ENCODE measurements at regions not wholly inside any gene's neighbourhood (a gene's known extent, or its start where the extent isn't known, plus 50 kb on each side); places are given as distances from the start of the nearest gene placed in this dataset.

DNA sequence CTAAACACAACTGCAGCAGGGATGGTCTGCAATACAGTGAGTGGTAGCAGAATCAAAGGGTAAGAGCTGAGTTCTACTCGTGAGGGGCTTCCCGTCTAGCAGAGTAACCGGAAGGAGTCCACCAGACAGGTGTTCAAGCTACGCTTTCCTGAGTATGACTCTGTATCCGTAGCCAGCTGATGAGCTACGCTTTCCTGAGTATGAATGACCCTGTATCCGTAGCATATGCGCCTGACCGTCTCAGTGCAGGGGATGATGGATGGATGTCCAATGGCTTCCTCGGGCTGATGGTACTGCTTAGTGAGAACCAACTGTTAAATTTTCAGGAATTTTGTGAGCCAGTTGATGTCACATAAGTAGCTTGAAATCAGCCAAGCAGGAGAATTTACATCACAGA lies 244.1 kb upstream of the MYT1L start:
- TF ChIP-seq POLR2A (IDR thresholded peaks at IDR 0.05) (no peak), POLR2AphosphoS5 (IDR thresholded peaks at IDR 0.05) (no peak)
- TF ChIP-seq, protein P1, sequence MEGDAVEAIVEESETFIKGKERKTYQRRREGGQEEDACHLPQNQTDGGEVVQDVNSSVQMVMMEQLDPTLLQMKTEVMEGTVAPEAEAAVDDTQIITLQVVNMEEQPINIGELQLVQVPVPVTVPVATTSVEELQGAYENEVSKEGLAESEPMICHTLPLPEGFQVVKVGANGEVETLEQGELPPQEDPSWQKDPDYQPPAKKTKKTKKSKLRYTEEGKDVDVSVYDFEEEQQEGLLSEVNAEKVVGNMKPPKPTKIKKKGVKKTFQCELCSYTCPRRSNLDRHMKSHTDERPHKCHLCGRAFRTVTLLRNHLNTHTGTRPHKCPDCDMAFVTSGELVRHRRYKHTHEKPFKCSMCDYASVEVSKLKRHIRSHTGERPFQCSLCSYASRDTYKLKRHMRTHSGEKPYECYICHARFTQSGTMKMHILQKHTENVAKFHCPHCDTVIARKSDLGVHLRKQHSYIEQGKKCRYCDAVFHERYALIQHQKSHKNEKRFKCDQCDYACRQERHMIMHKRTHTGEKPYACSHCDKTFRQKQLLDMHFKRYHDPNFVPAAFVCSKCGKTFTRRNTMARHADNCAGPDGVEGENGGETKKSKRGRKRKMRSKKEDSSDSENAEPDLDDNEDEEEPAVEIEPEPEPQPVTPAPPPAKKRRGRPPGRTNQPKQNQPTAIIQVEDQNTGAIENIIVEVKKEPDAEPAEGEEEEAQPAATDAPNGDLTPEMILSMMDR (IDR thresholded peaks at IDR 0.05) = no peak

Measured in suprapubic skin (tissue), 4 donors.